ENCODE measurements at regions not wholly inside any gene's neighbourhood (a gene's known extent, or its start where the extent isn't known, plus 50 kb on each side); places are given as distances from the start of the nearest gene placed in this dataset.
"Not testable (repeated sequence)": the region's sequence is repeated elsewhere in the genome, so short reads cannot be mapped to it uniquely, and the experiment has no call there.

DNA sequence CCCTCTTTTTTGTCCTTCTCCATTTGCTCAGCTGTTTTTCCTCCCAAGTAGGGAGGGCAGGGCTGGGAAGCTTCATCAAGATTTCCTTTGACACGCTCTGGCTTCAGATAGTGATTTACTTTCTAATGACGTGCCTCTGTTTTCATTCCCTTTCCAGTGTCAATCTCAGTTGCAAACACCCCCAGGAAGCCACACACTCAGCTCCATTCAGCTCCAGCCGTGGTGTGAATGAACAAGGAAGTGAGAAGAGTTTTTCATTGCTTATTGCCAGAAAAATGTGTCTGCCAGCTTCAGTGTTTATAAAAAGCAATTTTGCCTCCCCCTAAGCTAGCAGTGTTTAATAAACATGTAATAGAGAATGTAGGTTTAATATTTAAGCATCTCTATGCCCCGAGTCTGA lies 108.7 kb upstream of the DPP6 start:
- DNase-seq = no peak
- no peaks in the 10 kb centered on the region for H3K27me3 Mint-ChIP-seq
- no peaks in the 10 kb centered on the region for H3K36me3 Mint-ChIP-seq (ENCODE audit: insufficient read depth)
- H3K27ac Mint-ChIP-seq = no peak overlapping the region
- ATAC-seq (replicated peaks) = no peak
- H3K4me1 Mint-ChIP-seq (ENCODE audit: low read depth in 2 of 2) = no peaks in the 10 kb centered on the region
- peaks cover 8 to 17% of the 10 kb centered on the region in 2 donors for H3K9me3 Mint-ChIP-seq
- H3K4me3 Mint-ChIP-seq = no peak overlapping the region

- H3K27ac Mint-ChIP-seq = no peak overlapping the region
- no peaks in the 10 kb centered on the region for H3K27me3 Mint-ChIP-seq
- ATAC-seq (replicated peaks) = no peak
- H3K4me1 Mint-ChIP-seq (ENCODE audit: low read depth in 2 of 2) = no peaks in the 10 kb centered on the region
- DNase-seq = no peak
- H3K4me3 Mint-ChIP-seq = no peak overlapping the region
- no peaks in the 10 kb centered on the region for H3K36me3 Mint-ChIP-seq (ENCODE audit: insufficient read depth)
- H3K9me3 Mint-ChIP-seq = peaks cover 10 to 17% of the 10 kb centered on the region in 2 donors
Measured at GRCh38 chr7:153943861-153944260, 108.3 kb upstream of the DPP6 start.

DNA sequence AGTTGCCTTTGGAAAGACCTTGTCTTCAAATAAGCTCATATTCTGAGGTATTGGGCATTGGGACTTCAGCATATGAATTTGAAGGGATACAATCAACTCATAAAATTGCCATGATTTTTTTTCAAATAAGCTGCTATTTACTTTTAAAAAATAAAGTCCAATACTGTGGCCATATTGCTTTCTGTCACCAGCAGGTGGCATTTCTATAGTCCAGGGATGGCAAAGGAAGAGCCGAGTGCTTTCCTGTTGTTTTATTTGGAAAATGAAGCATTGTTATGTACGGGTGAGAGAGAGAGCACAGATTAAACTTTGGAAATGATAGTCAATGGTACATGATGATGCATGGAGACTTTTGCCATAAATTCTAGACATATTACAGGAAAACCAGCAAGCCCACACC lies 104.1 kb upstream of the DPP6 start:
- Mint-ChIP-seq H3K36me3 (ENCODE audit: insufficient read depth) (no peaks in the 10 kb centered on the region), H3K4me1 (ENCODE audit: low read depth in 2 of 2) (no peaks in the 10 kb centered on the region), H3K27ac (no peak overlapping the region), H3K9me3 (peaks cover 13 to 27% of the 10 kb centered on the region in 2 donors), H3K4me3 (no peak overlapping the region), H3K27me3 (no peaks in the 10 kb centered on the region)
- DNase-seq (no peak), ATAC-seq (replicated peaks) (no peak)

DNA sequence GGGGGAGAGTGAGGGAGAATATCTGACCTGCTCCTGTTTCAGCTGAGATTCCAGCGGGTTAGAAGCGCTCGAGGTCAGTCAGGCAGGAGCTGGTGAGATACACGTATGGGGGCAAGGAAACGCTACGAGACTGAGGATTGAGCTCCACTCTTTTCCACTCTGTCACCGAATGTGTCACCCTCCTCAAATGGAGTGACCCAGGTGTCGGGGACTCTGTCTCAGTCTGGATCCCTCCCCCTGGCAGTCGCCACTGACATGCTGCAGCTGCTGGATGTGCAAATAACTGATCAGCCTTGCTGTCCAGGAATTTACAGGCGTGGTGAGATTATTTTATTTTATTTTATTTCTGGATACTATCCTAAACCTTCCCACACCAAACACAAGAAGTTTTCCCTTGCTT lies 100.9 kb upstream of the DPP6 start:
- ATAC-seq (replicated peaks) (no peak), DNase-seq (no peak)
- Mint-ChIP-seq H3K36me3 (ENCODE audit: insufficient read depth) (no peaks in the 10 kb centered on the region), H3K9me3 (peaks cover 9 to 17% of the 10 kb centered on the region in 2 donors), H3K27me3 (no peaks in the 10 kb centered on the region), H3K4me1 (ENCODE audit: low read depth in 2 of 2) (no peaks in the 10 kb centered on the region), H3K4me3 (no peak overlapping the region), H3K27ac (no peak overlapping the region)

DNA sequence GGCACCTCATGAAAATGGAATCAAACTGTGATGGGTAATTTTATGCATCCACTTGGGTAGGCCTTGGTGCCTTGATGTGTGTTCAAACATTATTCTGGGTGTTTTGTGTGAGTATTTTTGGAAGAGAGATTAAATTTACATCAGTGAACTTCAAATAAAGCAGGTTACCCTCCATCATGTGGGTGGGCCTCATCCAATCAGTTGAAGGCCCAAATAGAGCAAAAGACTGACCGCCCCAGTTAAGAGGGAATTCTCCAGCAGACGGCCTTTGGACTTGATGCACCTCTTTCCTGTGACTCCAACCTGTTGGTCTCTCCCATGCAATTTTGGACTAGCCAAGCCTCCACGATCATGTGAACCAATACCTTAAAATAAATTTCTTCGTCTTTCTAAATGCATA lies 97.7 kb upstream of the DPP6 start:
- ATAC-seq (replicated peaks) = no peak
- peaks cover 7 to 18% of the 10 kb centered on the region in 2 donors for H3K9me3 Mint-ChIP-seq

GRCh38 chr7:153957677-153958076 lies 94.5 kb upstream of the DPP6 start:
- not testable (repeated sequence) for H3K27me3 Mint-ChIP-seq; H3K4me1 Mint-ChIP-seq (ENCODE audit: low read depth in 2 of 2); DNase-seq; H3K27ac Mint-ChIP-seq; H3K36me3 Mint-ChIP-seq (ENCODE audit: insufficient read depth); H3K9me3 Mint-ChIP-seq; ATAC-seq (replicated peaks); H3K4me3 Mint-ChIP-seq

More for the DNA sequence above, 97.7 kb upstream of the DPP6 start:
- Mint-ChIP-seq H3K27ac (no peak overlapping the region), H3K4me1 (ENCODE audit: low read depth in 2 of 2) (no peaks in the 10 kb centered on the region), H3K36me3 (ENCODE audit: insufficient read depth) (no peaks in the 10 kb centered on the region), H3K4me3 (no peak overlapping the region), H3K27me3 (no peaks in the 10 kb centered on the region)
- no peak for DNase-seq

- not testable (repeated sequence) for H3K4me1 Mint-ChIP-seq (ENCODE audit: low read depth in 2 of 2); ATAC-seq (replicated peaks); H3K9me3 Mint-ChIP-seq; H3K27ac Mint-ChIP-seq; H3K36me3 Mint-ChIP-seq (ENCODE audit: insufficient read depth); H3K4me3 Mint-ChIP-seq; H3K27me3 Mint-ChIP-seq; DNase-seq
Measured at GRCh38 chr7:153958381-153958780, 93.8 kb upstream of the DPP6 start.

DNA sequence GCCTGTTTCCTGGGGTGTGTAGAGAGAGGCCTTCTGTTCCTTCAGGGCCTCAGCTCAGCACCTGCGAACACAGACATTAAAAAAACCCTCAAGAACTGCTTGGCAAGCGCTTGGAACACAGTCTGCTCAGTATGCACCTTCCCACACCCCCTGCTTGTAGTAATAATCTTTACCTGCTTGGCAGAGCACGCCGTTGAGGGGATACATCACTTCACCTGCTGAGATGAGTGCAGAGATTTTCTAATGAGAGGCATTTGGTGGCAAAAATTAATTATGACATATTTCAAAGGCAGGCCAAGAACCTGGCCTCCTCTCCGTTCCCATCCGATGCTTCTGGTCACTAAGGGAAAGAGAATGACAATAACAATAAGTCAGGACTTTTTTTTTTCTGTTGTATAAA lies 93.4 kb upstream of the DPP6 start:
- H3K9me3 Mint-ChIP-seq; DNase-seq; ATAC-seq (replicated peaks); H3K27me3 Mint-ChIP-seq; H3K4me3 Mint-ChIP-seq; H3K27ac Mint-ChIP-seq; H3K36me3 Mint-ChIP-seq (ENCODE audit: insufficient read depth); H3K4me1 Mint-ChIP-seq (ENCODE audit: low read depth in 2 of 2): not testable (repeated sequence)

- ATAC-seq (replicated peaks); H3K27ac Mint-ChIP-seq; H3K4me1 Mint-ChIP-seq (ENCODE audit: low read depth in 2 of 2); H3K27me3 Mint-ChIP-seq; H3K4me3 Mint-ChIP-seq; DNase-seq; H3K9me3 Mint-ChIP-seq; H3K36me3 Mint-ChIP-seq (ENCODE audit: insufficient read depth): not testable (repeated sequence)
Measured at GRCh38 chr7:153964481-153965112, 87.6 kb upstream of the DPP6 start.

DNA sequence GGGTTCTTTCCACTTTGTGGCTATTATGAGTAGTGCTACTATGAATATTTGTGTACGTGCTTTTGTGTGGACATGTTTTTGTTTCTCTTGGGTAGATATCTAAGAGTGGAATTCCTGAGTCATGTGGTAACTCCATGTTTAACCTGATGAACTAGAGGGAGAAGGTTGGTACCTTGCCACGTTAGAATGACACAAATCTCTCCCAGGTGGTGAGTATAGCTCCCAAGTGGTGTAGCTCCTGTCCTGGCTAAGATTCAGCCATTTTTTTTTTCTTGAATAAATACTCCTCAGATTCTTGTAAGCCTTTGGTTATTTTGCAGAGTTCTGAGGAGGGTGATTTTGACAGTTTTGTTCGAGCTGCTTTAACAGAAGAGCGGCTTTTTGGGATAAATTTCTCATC lies 83.2 kb upstream of the DPP6 start:
- H3K9me3 Mint-ChIP-seq; H3K4me1 Mint-ChIP-seq (ENCODE audit: low read depth in 2 of 2); H3K27me3 Mint-ChIP-seq; H3K4me3 Mint-ChIP-seq; H3K36me3 Mint-ChIP-seq (ENCODE audit: insufficient read depth); DNase-seq; H3K27ac Mint-ChIP-seq; ATAC-seq (replicated peaks): not testable (repeated sequence)

- H3K9me3 Mint-ChIP-seq; DNase-seq; H3K27me3 Mint-ChIP-seq; H3K36me3 Mint-ChIP-seq (ENCODE audit: insufficient read depth); ATAC-seq (replicated peaks); H3K4me3 Mint-ChIP-seq; H3K27ac Mint-ChIP-seq; H3K4me1 Mint-ChIP-seq (ENCODE audit: low read depth in 2 of 2): not testable (repeated sequence)
Measured at GRCh38 chr7:153974603-153975002, 77.6 kb upstream of the DPP6 start.

DNA sequence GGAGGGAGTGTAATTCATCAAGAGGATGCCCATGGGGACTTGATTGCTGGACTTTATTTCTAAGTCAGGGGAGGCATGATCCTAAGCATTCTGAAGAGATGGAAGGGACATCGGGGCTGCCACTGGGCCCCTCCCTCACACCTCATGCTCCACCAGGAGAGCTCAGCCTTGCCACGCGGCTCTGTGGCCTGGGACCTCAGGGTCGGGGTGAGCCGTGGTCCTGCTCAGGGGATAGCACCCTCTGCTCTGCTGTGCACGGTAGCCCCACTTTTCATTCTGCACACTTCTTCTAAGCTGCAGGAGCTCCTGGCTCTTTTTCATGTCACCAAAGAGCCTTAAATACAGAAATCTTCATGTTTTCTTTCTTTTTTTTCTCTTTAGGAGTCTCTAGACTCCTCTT lies 75.5 kb upstream of the DPP6 start:
- not testable (repeated sequence) for H3K27me3 Mint-ChIP-seq; H3K4me3 Mint-ChIP-seq; ATAC-seq (replicated peaks); H3K9me3 Mint-ChIP-seq; H3K27ac Mint-ChIP-seq; H3K36me3 Mint-ChIP-seq (ENCODE audit: insufficient read depth); DNase-seq; H3K4me1 Mint-ChIP-seq (ENCODE audit: low read depth in 2 of 2)

DNA sequence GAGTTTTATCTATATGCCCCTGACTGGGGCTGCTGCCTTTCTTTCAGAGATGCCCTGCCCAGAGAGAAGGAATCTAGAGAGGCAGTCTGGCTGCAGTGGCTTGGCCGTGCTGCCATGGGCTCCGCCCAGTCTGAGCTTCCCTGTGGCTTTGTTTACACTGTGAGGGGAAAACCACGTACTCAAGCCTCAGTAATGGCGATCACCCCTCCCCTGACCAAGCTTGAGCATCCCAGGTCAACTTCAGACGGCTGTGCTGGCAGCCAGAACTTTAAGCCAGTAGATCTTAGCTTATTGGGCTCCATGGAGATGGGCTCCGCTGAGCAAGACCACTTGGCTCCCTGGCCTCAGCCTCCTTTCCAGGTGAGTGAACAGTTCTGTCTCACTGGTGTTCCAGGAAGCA lies 69.0 kb upstream of the DPP6 start:
- H3K4me3 Mint-ChIP-seq; H3K36me3 Mint-ChIP-seq (ENCODE audit: insufficient read depth); H3K4me1 Mint-ChIP-seq (ENCODE audit: low read depth in 2 of 2); DNase-seq; ATAC-seq (replicated peaks); H3K27ac Mint-ChIP-seq; H3K27me3 Mint-ChIP-seq; H3K9me3 Mint-ChIP-seq: not testable (repeated sequence)

- not testable (repeated sequence) for H3K27me3 Mint-ChIP-seq; ATAC-seq (replicated peaks); H3K4me1 Mint-ChIP-seq (ENCODE audit: low read depth in 2 of 2); H3K4me3 Mint-ChIP-seq; H3K36me3 Mint-ChIP-seq (ENCODE audit: insufficient read depth); DNase-seq; H3K27ac Mint-ChIP-seq
- peaks cover 3 to 13% of the 10 kb centered on the region in 2 donors for H3K9me3 Mint-ChIP-seq
Measured at GRCh38 chr7:153989066-153989627, 63.1 kb upstream of the DPP6 start.

All from effector memory CD8-positive, alpha-beta T cell (primary cell).